Neural crest cell (in vitro differentiated cells): ENCODE measurements at regions not wholly inside any gene's neighbourhood (a gene's known extent, or its start where the extent isn't known, plus 50 kb on each side); places are given as distances from the start of the nearest gene placed in this dataset.

ENCODE experiments used
- DNase-seq: peaks from one replicate; pipeline ENCODE4 v3.0.0; 2021; ENCODE audit warnings: low read depth, mixed read lengths, low spot score
- H3K27ac Mint-ChIP-seq: one replicate; pipeline ENCODE4 v1.8.0; 2021; ENCODE audit warnings: mild to moderate bottlenecking, mixed read lengths; ENCODE audit not compliant: unreplicated experiment
- H3K27me3 Mint-ChIP-seq: 2 replicates; pipeline ENCODE4 v1.8.0; 2021; ENCODE audit warnings: low read depth, mild to moderate bottlenecking, mixed read lengths
- H3K36me3 Mint-ChIP-seq: 2 replicates; pipeline ENCODE4 v1.8.0; 2021; ENCODE audit warnings: low read depth, mild to moderate bottlenecking, mixed read lengths
- H3K4me1 Mint-ChIP-seq: 2 replicates; pipeline ENCODE4 v1.8.0; 2021; ENCODE audit warnings: mixed read lengths
- H3K4me3 Mint-ChIP-seq: one replicate; pipeline ENCODE4 v1.8.0; 2021; ENCODE audit warnings: mild to moderate bottlenecking, mixed read lengths
- H3K9me3 Mint-ChIP-seq: 2 replicates; pipeline ENCODE4 v1.8.0; 2021; ENCODE audit warnings: mixed read lengths
- CTCF ChIP-seq: fragments of 200-600 bp; sonication (generic); conservative IDR thresholded peaks from 2 replicates; pipeline ENCODE4 v1.5.0; 2021; ENCODE audit warnings: antibody characterized with exemption, mild to moderate bottlenecking

GRCh38 chr16:51931653-51932052, 615.3 kb downstream of the TOX3 start:
- Mint-ChIP-seq H3K27ac (no peak overlapping the region), H3K36me3 (no peaks in the 10 kb centered on the region), H3K4me1 (peaks cover 4% of the 10 kb centered on the region), H3K27me3 (peaks cover 13% of the 10 kb centered on the region), H3K9me3 (no peaks in the 10 kb centered on the region), H3K4me3 (no peak overlapping the region)
- no peak for DNase-seq
- no peak for TF ChIP-seq CTCF

GRCh38 chr16:51924744-51925143, 622.2 kb downstream of the TOX3 start:
- Mint-ChIP-seq H3K4me1 (peaks cover 4% of the 10 kb centered on the region), H3K27me3 (peaks cover 6% of the 10 kb centered on the region), H3K9me3 (peaks cover 2% of the 10 kb centered on the region), H3K27ac (no peak overlapping the region), H3K36me3 (no peaks in the 10 kb centered on the region), H3K4me3 (no peak overlapping the region)
- no peak for DNase-seq
- TF ChIP-seq CTCF: no peak

- H3K4me1 Mint-ChIP-seq: no peaks in the 10 kb centered on the region
- no peak overlapping the region for H3K4me3 Mint-ChIP-seq
- no peak overlapping the region for H3K27ac Mint-ChIP-seq
- H3K9me3 Mint-ChIP-seq: peaks cover 2% of the 10 kb centered on the region
- TF ChIP-seq CTCF: no peak
- DNase-seq: no peak
- H3K36me3 Mint-ChIP-seq: no peaks in the 10 kb centered on the region
- H3K27me3 Mint-ChIP-seq: peaks cover 3% of the 10 kb centered on the region
Observed at GRCh38 chr16:51922476-51922875, 624.5 kb downstream of the TOX3 start.

GRCh38 chr16:51919736-51920135, 627.2 kb downstream of the TOX3 start:
- Mint-ChIP-seq H3K4me1 (peaks cover 8% of the 10 kb centered on the region), H3K36me3 (no peaks in the 10 kb centered on the region), H3K9me3 (no peaks in the 10 kb centered on the region), H3K27ac (no peak overlapping the region), H3K27me3 (peaks cover 3% of the 10 kb centered on the region), H3K4me3 (no peak overlapping the region)
- DNase-seq: no peak
- no peak for TF ChIP-seq CTCF

- Mint-ChIP-seq H3K27ac (no peak overlapping the region), H3K4me1 (peaks cover 10% of the 10 kb centered on the region), H3K9me3 (no peaks in the 10 kb centered on the region), H3K4me3 (no peak overlapping the region), H3K27me3 (no peaks in the 10 kb centered on the region), H3K36me3 (no peaks in the 10 kb centered on the region)
- no peak for DNase-seq
- no peak for TF ChIP-seq CTCF
Observed at GRCh38 chr16:51916814-51917213, 630.1 kb downstream of the TOX3 start.

- DNase-seq: no peak
- Mint-ChIP-seq H3K4me1 (peaks cover 10% of the 10 kb centered on the region), H3K36me3 (no peaks in the 10 kb centered on the region), H3K9me3 (no peaks in the 10 kb centered on the region), H3K27me3 (no peaks in the 10 kb centered on the region), H3K4me3 (no peak overlapping the region), H3K27ac (no peak overlapping the region)
- no peak for TF ChIP-seq CTCF
Observed at GRCh38 chr16:51916231-51916630, 630.7 kb downstream of the TOX3 start.
